ENCODE measurements at regions not wholly inside any gene's neighbourhood (a gene's known extent, or its start where the extent isn't known, plus 50 kb on each side); places are given as distances from the start of the nearest gene placed in this dataset.

DNA sequence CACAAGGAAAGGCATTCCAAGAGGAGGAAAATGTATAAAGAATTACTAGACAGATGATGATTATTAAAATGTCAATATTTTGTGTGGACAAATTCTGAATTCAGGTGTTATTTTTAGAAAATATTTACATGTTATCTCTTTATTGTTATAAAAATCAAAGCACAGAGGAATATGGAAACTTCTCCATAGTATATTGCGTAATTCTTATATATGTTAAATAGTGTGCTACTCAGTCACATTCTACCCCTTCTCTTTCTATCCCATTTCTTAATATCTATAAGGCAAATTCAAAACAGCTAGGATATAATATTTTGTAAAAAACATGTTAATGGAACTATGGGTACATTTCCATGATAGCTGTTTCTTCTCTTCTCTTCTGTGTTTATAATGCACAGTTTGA, 546.8 kb upstream of the FTMT start:
- H3K4me1 ChIP-seq (ENCODE audit: control insufficient read depth in 3 of 3, insufficient read depth in 2 of 3, low read depth in 1 of 3, low read length in 2 of 3) = no peaks in the 10 kb centered on the region
- H3K36me3 ChIP-seq (ENCODE audit: control insufficient read depth in 3 of 3, insufficient read depth in 2 of 3, low read depth in 1 of 3, low read length in 3 of 3) = no peaks in the 10 kb centered on the region
- H3K27ac ChIP-seq (ENCODE audit: low read depth in 1 of 3, low read length in 2 of 3) = no peak overlapping the region
- H3K27me3 ChIP-seq (ENCODE audit: control insufficient read depth in 3 of 3, insufficient read depth in 3 of 3, low read length in 3 of 3) = no peaks in the 10 kb centered on the region
- H3K9me3 ChIP-seq (ENCODE audit: control insufficient read depth in 2 of 2, insufficient read depth in 1 of 2, low read depth in 1 of 2, low read length in 1 of 2) = no peaks in the 10 kb centered on the region
- FAIRE-seq (no peak), DNase-seq (no peak)
- WGBS, 3 donors = 90 to 100% (median 94%) methylated on average over 1 of the region's 1 CpG
- H3K4me3 ChIP-seq (ENCODE audit: low read depth in 1 of 3, low read length in 3 of 3) = no peak overlapping the region

DNA sequence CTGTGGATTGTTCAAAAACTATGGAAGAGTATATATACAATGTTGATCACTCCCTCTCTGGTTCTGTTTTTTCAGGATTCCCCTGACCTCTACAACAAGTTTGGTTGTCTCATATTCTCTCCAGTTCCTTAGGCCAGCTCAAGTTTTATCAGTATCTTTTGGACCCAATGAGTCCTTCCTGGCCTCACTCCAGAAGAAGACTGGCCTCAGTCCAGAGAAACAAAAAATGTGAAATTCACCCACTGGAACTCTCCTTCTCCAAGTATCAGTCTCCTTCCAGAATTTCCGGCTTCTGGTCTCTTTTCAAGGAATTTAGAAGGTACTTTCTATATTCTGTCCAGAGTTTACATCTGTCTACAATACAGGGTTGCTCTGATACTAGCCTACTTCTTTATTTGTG, 537.8 kb upstream of the FTMT start:
- no peak for FAIRE-seq
- H3K9me3 ChIP-seq (ENCODE audit: control insufficient read depth in 2 of 2, insufficient read depth in 1 of 2, low read depth in 1 of 2, low read length in 1 of 2) = no peaks in the 10 kb centered on the region
- 68 to 89% (median 81%) methylated on average over 1 of the region's 1 CpG for WGBS, 3 donors
- H3K27me3 ChIP-seq (ENCODE audit: control insufficient read depth in 3 of 3, insufficient read depth in 3 of 3, low read length in 3 of 3) = no peaks in the 10 kb centered on the region
- DNase-seq = no peak
- no peaks in the 10 kb centered on the region for H3K4me1 ChIP-seq (ENCODE audit: control insufficient read depth in 3 of 3, insufficient read depth in 2 of 3, low read depth in 1 of 3, low read length in 2 of 3)
- H3K4me3 ChIP-seq (ENCODE audit: low read depth in 1 of 3, low read length in 3 of 3) = no peak overlapping the region
- no peak overlapping the region for H3K27ac ChIP-seq (ENCODE audit: low read depth in 1 of 3, low read length in 2 of 3)
- no peaks in the 10 kb centered on the region for H3K36me3 ChIP-seq (ENCODE audit: control insufficient read depth in 3 of 3, insufficient read depth in 2 of 3, low read depth in 1 of 3, low read length in 3 of 3)

DNA sequence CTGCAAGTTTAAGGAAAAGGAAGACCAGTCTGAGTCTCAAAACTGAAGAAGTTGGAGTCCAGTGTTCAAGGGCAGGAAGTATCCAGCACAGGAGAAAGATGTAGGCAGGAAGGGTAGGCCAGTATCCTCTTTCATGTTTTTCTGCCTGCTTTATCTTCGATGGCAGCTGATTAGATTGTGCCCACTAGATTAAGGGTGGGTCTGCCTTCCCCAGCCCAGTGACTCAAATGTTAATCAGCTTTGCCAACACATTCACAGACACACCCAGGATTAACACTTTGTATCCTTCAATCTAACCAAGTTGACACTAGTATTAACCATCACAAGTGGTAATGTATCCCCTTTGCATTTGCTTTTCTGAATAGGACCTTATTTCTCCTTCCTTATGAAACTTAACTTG, 535.9 kb upstream of the FTMT start:
- 7 to 50% (median 25%) methylated on average over 1 of the region's 1 CpG for WGBS, 3 donors
- Histone ChIP-seq H3K27ac (ENCODE audit: low read depth in 1 of 3, low read length in 2 of 3) (no peak overlapping the region), H3K4me3 (ENCODE audit: low read depth in 1 of 3, low read length in 3 of 3) (no peak overlapping the region), H3K9me3 (ENCODE audit: control insufficient read depth in 2 of 2, insufficient read depth in 1 of 2, low read depth in 1 of 2, low read length in 1 of 2) (no peaks in the 10 kb centered on the region), H3K4me1 (ENCODE audit: control insufficient read depth in 3 of 3, insufficient read depth in 2 of 3, low read depth in 1 of 3, low read length in 2 of 3) (no peaks in the 10 kb centered on the region), H3K36me3 (ENCODE audit: control insufficient read depth in 3 of 3, insufficient read depth in 2 of 3, low read depth in 1 of 3, low read length in 3 of 3) (no peaks in the 10 kb centered on the region), H3K27me3 (ENCODE audit: control insufficient read depth in 3 of 3, insufficient read depth in 3 of 3, low read length in 3 of 3) (no peaks in the 10 kb centered on the region)
- DNase-seq (no peak), FAIRE-seq (no peak)

DNA sequence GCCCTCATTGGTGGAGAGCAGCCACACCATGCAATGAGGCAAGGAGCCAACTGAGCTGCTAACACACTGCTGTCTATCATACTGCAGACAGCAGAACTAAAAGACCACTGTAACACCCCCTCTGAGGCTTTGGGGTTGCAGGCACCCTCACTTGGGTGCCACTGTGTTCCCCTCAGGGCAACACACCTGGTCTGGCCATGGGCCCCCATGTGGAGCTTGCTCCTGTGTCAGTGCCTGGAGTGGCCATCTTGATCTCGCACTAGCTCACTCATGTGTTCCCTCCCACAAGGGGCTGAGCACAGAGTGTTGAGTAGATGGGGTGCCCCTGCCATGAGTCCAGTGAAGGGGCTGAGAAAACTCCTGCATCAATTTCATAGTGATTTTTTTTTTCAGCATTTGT, 532.4 kb upstream of the FTMT start:
- Histone ChIP-seq H3K27ac (ENCODE audit: low read depth in 1 of 3, low read length in 2 of 3) (no peak overlapping the region), H3K36me3 (ENCODE audit: control insufficient read depth in 3 of 3, insufficient read depth in 2 of 3, low read depth in 1 of 3, low read length in 3 of 3) (no peaks in the 10 kb centered on the region), H3K4me3 (ENCODE audit: low read depth in 1 of 3, low read length in 3 of 3) (no peak overlapping the region), H3K4me1 (ENCODE audit: control insufficient read depth in 3 of 3, insufficient read depth in 2 of 3, low read depth in 1 of 3, low read length in 2 of 3) (no peaks in the 10 kb centered on the region), H3K27me3 (ENCODE audit: control insufficient read depth in 3 of 3, insufficient read depth in 3 of 3, low read length in 3 of 3) (no peaks in the 10 kb centered on the region), H3K9me3 (ENCODE audit: control insufficient read depth in 2 of 2, insufficient read depth in 1 of 2, low read depth in 1 of 2, low read length in 1 of 2) (no peaks in the 10 kb centered on the region)
- FAIRE-seq (no peak), DNase-seq (no peak)
- 82 to 100% (median 87%) methylated on average over 1 of the region's 1 CpG for WGBS, 3 donors

GRCh38 chr5:121325930-121326329, 525.8 kb upstream of the FTMT start:
- no peak for DNase-seq
- Histone ChIP-seq H3K27me3 (ENCODE audit: control insufficient read depth in 3 of 3, insufficient read depth in 3 of 3, low read length in 3 of 3) (no peaks in the 10 kb centered on the region), H3K27ac (ENCODE audit: low read depth in 1 of 3, low read length in 2 of 3) (no peak overlapping the region), H3K9me3 (ENCODE audit: control insufficient read depth in 2 of 2, insufficient read depth in 1 of 2, low read depth in 1 of 2, low read length in 1 of 2) (no peaks in the 10 kb centered on the region), H3K4me3 (ENCODE audit: low read depth in 1 of 3, low read length in 3 of 3) (no peak overlapping the region), H3K4me1 (ENCODE audit: control insufficient read depth in 3 of 3, insufficient read depth in 2 of 3, low read depth in 1 of 3, low read length in 2 of 3) (no peaks in the 10 kb centered on the region), H3K36me3 (ENCODE audit: control insufficient read depth in 3 of 3, insufficient read depth in 2 of 3, low read depth in 1 of 3, low read length in 3 of 3) (no peaks in the 10 kb centered on the region)
- FAIRE-seq = no peak

DNA sequence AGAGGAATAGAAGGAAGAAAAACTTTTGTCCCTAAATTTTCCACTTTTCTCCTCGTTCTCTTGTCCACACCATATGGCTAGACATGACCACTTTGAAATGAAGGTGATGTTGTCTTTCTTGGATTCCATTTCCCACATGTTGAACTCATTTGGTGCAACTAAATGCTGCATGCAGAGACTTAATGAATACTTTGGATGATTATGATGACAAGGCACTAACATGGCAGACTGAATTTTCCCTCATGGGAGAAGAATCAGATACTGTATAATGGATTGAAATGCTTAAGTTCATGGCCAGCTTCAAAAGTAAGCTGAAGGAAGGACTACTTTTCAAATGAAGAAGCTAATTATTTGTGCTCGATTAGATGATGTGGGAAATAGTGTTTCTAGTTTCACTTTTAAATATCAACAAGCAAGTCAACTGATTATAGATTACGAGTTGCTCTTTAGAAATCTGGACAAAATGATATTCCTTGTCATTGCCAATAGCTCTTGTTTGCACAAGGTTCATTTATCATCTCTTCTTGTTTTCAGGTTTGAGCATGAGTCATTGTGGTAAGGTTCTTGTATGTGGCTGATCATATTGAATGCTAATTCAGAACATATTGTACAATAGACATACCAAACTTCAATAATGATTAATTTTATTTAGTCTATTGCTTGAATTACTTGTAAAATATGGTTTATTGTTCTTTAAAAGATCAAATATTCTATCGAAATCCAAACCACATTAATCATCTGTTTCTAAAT, 501.3 kb upstream of the FTMT start:
- 39 to 44% (median 40%) methylated on average over 4 of the region's 4 CpGs for WGBS, 3 donors
- H3K36me3 ChIP-seq (ENCODE audit: control insufficient read depth in 3 of 3, insufficient read depth in 2 of 3, low read depth in 1 of 3, low read length in 3 of 3) = no peaks in the 10 kb centered on the region
- no peak for DNase-seq
- H3K27me3 ChIP-seq (ENCODE audit: control insufficient read depth in 3 of 3, insufficient read depth in 3 of 3, low read length in 3 of 3) = no peaks in the 10 kb centered on the region
- no peaks in the 10 kb centered on the region for H3K9me3 ChIP-seq (ENCODE audit: control insufficient read depth in 2 of 2, insufficient read depth in 1 of 2, low read depth in 1 of 2, low read length in 1 of 2)
- H3K4me3 ChIP-seq (ENCODE audit: low read depth in 1 of 3, low read length in 3 of 3) = no peak overlapping the region
- no peak overlapping the region for H3K27ac ChIP-seq (ENCODE audit: low read depth in 1 of 3, low read length in 2 of 3)
- no peaks in the 10 kb centered on the region for H3K4me1 ChIP-seq (ENCODE audit: control insufficient read depth in 3 of 3, insufficient read depth in 2 of 3, low read depth in 1 of 3, low read length in 2 of 3)
- no peak for FAIRE-seq

GRCh38 chr5:121366515-121366914, 485.2 kb upstream of the FTMT start:
- H3K4me1 ChIP-seq (ENCODE audit: control insufficient read depth in 3 of 3, insufficient read depth in 2 of 3, low read depth in 1 of 3, low read length in 2 of 3) = no peaks in the 10 kb centered on the region
- H3K4me3 ChIP-seq (ENCODE audit: low read depth in 1 of 3, low read length in 3 of 3) = no peak overlapping the region
- no peak for DNase-seq
- H3K27me3 ChIP-seq (ENCODE audit: control insufficient read depth in 3 of 3, insufficient read depth in 3 of 3, low read length in 3 of 3) = no peaks in the 10 kb centered on the region
- no peak for FAIRE-seq
- whole genome bisulfite sequencing, 3 donors = 58 to 65% (median 59%) methylated on average over 3 of the region's 3 CpGs
- H3K36me3 ChIP-seq (ENCODE audit: control insufficient read depth in 3 of 3, insufficient read depth in 2 of 3, low read depth in 1 of 3, low read length in 3 of 3) = no peaks in the 10 kb centered on the region
- H3K27ac ChIP-seq (ENCODE audit: low read depth in 1 of 3, low read length in 2 of 3) = no peak overlapping the region
- no peaks in the 10 kb centered on the region for H3K9me3 ChIP-seq (ENCODE audit: control insufficient read depth in 2 of 2, insufficient read depth in 1 of 2, low read depth in 1 of 2, low read length in 1 of 2)

- Histone ChIP-seq H3K36me3 (ENCODE audit: control insufficient read depth in 3 of 3, insufficient read depth in 2 of 3, low read depth in 1 of 3, low read length in 3 of 3) (no peaks in the 10 kb centered on the region), H3K9me3 (ENCODE audit: control insufficient read depth in 2 of 2, insufficient read depth in 1 of 2, low read depth in 1 of 2, low read length in 1 of 2) (no peaks in the 10 kb centered on the region), H3K27me3 (ENCODE audit: control insufficient read depth in 3 of 3, insufficient read depth in 3 of 3, low read length in 3 of 3) (no peaks in the 10 kb centered on the region), H3K4me1 (ENCODE audit: control insufficient read depth in 3 of 3, insufficient read depth in 2 of 3, low read depth in 1 of 3, low read length in 2 of 3) (no peaks in the 10 kb centered on the region), H3K27ac (ENCODE audit: low read depth in 1 of 3, low read length in 2 of 3) (no peak overlapping the region), H3K4me3 (ENCODE audit: low read depth in 1 of 3, low read length in 3 of 3) (no peak overlapping the region)
- FAIRE-seq = no peak
- DNase-seq = no peak
- 71 to 89% (median 71%) methylated on average over 3 of the region's 3 CpGs for WGBS, 3 donors
Measured at GRCh38 chr5:121373371-121373770, 478.3 kb upstream of the FTMT start.

DNA sequence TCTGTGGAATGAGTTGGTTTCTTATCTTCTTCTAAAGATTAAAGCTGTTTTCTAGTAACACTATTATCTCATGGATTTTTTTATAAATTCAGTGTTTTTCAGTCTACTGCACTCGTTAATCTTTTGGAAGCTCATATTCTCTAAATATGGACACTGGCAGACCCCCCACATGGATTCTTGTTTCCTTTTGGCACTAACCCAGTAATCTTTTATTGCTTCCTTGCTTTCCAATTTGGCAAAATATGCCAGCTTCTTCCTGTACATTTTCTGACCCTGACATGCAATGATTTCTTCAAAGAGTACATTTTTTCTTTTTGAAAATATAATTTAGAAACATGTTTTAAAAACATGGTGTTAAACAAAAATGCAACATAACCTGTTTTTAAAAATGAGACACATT, 474.2 kb upstream of the FTMT start:
- Histone ChIP-seq H3K4me1 (ENCODE audit: control insufficient read depth in 3 of 3, insufficient read depth in 2 of 3, low read depth in 1 of 3, low read length in 2 of 3) (no peaks in the 10 kb centered on the region), H3K9me3 (ENCODE audit: control insufficient read depth in 2 of 2, insufficient read depth in 1 of 2, low read depth in 1 of 2, low read length in 1 of 2) (no peaks in the 10 kb centered on the region), H3K36me3 (ENCODE audit: control insufficient read depth in 3 of 3, insufficient read depth in 2 of 3, low read depth in 1 of 3, low read length in 3 of 3) (no peaks in the 10 kb centered on the region), H3K4me3 (ENCODE audit: low read depth in 1 of 3, low read length in 3 of 3) (no peak overlapping the region), H3K27me3 (ENCODE audit: control insufficient read depth in 3 of 3, insufficient read depth in 3 of 3, low read length in 3 of 3) (no peaks in the 10 kb centered on the region), H3K27ac (ENCODE audit: low read depth in 1 of 3, low read length in 2 of 3) (no peak overlapping the region)
- FAIRE-seq (no peak), DNase-seq (no peak)
- WGBS, 3 donors = 35 to 59% (median 36%) methylated on average over 1 of the region's 1 CpG
